Nucleus accumbens (tissue), 56 donors: ENCODE measurements at regions not wholly inside any gene's neighbourhood (a gene's known extent, or its start where the extent isn't known, plus 50 kb on each side); places are given as distances from the start of the nearest gene placed in this dataset.
"Not testable (repeated sequence)": the region's sequence is repeated elsewhere in the genome, so short reads cannot be mapped to it uniquely, and the experiment has no call there.

Source experiments
- DNase-seq, 56 donors: peaks; one replicate each; lab custom pipeline; 2025; lab: John Stamatoyannopoulos, UW

DNA sequence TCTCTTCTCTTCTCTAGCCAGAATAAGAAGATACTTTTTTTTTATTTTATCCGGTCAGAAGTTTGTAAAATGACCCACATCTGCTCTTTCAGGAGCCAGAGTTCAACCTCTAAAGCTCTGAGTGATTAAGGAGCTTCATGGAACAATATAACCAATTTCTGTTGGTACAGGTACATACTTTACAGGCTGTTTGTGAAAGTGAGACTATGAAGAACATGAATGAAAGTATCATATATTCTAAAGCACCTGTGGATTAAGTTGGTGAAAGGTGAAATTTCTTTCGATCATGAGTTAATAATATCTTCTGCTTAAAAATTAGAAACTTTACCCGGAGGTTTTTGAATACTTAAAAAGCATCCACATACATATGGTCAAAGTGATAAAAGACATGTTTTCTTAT is 65.2 kb downstream of the DMRT2 start:
- no peak for DNase-seq

- no peak for DNase-seq
Observed at GRCh38 chr9:1117439-1117838, 67.3 kb downstream of the DMRT2 start.

DNA sequence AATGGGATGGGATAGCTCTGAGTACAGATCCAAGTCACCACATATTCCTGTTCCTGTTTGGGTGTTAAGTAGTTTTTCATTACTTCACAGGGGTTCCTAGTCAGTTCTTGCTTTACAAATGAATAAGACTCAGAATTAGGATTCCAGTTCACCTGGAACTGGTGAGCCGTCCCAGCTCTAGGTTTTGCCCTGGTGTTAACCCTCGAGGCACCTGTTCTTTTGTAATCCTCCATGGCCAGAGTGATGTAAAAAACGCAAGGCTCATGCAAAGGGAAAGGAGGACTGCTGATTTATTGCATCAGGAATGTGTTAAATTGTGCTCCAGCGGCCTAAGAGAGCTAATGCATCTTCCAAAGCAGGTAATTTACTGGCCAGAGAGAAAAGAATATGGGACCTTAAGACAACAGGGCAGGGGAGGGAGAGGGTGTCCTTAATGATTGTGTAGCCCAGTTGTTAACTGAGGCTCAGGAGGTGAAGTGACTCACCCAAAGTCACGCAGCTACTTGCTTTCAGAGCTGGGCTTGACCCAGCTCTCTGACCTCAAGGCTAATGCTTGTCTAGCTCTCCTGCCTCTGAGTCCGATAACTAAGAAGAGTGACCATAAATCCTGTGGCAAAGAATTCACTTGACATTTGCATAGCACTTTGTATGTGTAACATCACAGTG is 70.5 kb downstream of the DMRT2 start:
- no peak for DNase-seq

DNA sequence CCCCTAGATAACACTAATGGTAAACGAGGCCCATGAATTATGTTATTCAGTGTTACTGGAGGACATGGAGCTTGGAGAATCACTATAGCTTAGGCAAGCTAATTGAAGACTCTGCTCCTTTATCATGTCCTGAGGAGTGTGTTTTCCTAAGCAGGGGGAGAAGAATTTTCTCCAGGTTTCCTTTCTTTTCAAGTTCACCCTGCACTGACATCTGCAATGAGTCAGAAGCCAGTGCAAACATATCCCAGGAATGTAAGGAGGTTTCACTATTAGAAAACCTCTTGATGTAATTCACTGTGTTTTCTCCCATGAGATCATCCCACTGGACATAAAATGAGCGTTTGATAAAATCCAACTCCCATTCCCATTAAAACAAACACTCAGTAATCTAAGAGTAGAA is 75.6 kb downstream of the DMRT2 start:
- no peak for DNase-seq

DNA sequence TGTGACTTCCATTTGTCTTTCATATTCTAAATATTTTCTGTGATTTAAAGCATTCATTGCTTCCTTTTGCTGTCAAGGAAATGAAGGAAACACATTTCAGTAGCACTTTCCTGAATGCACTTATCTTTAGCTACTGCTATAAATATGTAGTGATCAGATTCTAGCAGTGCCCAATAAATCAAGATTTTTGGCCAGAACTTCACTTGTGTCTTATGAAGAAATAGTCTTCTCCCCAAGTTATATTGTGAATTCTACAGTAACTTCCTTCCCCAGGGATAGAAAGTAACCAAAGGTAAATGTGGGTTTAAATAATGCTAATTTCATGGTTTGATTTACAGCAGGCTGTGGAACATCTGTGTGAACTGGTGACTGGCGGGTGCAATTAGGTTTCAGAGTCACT is 77.9 kb downstream of the DMRT2 start:
- DNase-seq = no peak

GRCh38 chr9:1129382-1129781 is 79.2 kb downstream of the DMRT2 start:
- no peak for DNase-seq

- no peak for DNase-seq
Observed at GRCh38 chr9:1140057-1140456, 89.9 kb downstream of the DMRT2 start.

DNA sequence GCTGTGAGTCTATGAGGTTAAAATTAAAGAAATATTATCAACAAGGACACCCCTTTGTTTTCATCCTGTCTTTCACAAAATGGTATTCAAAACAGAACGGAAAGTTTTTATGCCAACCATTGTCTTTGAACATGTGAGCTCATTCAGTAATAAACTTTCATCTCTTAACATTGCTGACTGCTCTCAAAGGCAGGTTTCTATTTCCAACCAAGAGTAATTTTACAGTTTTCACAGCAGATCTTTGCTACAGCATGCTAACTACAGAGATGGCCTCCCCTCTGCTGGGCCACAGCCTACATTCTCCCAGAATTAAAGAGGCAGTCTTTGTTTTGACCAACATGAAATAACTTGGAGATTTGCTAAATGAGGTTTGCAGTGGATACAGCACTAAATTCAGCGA is 101.5 kb downstream of the DMRT2 start:
- no peak for DNase-seq

GRCh38 chr9:1152171-1152570 is 102.0 kb downstream of the DMRT2 start:
- no peak for DNase-seq

DNA sequence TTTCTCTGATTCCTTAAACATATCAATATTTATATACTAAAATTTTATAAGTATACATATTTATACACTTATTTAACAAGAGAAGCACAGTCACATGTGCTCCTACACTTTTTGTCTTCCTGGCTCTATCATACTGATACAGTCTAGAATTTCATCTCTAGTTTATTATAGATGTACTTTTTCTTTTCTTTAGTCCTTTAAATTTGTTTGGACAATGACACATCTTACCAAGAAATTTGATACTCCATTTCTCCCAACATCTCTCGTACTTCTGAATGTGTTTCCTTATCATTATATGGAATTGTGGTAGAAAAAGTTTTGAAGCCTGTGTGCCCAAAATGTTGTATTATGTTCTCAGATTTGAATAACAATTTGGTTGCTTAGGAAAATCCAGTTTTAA is 104.6 kb downstream of the DMRT2 start:
- DNase-seq = no peak

GRCh38 chr9:1155602-1156001 is 105.4 kb downstream of the DMRT2 start:
- DNase-seq = no peak

DNA sequence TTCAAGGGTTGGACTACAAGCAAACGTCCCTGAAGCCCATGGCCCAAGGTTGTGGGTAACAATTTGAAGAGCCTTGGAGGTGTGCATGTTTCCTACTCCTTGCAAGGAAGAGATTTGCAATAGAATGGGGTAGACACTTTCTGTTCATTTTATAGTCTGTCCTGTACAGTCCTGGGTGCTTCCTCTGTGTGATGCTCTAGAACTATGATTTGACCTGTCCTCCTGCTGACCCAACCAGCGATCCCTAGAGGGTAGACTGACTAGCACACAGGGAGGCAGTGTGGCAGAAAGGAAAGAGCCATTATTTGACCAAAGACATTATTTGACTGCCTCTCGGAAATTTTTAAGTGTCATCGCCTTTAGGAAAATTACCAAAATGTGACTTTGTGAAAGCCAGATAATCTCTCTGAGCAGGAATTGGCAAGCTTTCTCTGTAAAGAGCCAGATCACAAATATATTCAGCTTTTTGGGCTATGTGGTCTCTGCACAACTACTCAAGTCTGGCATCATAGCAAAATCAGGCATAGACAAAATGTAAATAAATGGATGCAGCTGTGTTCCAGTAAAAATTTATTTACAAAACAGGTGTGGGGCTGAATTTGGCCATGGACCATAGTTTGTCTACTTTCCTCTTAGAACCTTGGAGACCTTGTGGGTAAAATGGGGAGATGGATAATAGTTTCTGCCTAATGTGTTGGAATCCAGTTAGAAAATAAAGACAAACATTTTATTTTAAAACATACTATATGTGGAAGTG is 106.8 kb downstream of the DMRT2 start:
- no peak for DNase-seq

DNA sequence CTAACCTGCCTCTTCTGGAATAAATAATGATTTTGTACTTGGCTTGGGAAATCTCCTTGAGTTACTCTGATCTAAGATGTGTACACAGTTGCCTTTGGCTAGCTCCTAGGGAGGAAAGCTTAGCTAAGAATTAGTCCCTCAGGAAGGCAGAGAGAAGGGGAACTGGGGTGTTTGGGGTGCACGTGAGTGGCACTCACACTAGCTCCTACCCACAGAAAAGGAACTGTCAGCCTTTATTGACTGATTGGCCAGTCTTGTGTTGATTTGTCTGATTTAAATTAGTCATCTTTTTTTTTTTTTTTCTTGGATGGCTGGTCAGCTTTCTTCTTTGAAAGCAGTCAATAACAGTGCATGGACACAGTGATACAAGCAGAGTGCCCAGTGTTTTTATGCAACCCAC is 107.7 kb downstream of the DMRT2 start:
- DNase-seq = no peak

- DNase-seq = no peak
Observed at GRCh38 chr9:1170918-1171317, 120.8 kb downstream of the DMRT2 start.

GRCh38 chr9:1171546-1171945 is 121.4 kb downstream of the DMRT2 start:
- no peak for DNase-seq

DNA sequence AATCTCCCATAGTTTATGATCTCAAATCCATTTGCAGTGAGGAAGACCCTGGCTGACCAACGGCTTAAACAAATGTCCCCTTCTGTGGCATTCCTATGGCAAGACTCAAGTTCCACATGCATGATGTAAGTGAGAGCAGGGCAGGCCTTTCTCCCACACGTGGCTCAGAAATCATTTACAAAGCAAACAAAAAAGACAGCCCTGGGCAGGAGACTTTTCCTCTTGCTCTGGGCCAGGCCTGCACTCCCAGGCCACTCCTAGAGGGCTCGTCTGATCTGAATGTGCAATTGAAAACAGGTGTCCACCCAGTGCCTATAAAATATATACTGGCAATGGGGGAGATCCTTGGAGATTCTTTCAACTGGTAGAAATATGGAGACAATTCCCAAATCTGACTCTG is 123.1 kb downstream of the DMRT2 start:
- DNase-seq = no peak

DNA sequence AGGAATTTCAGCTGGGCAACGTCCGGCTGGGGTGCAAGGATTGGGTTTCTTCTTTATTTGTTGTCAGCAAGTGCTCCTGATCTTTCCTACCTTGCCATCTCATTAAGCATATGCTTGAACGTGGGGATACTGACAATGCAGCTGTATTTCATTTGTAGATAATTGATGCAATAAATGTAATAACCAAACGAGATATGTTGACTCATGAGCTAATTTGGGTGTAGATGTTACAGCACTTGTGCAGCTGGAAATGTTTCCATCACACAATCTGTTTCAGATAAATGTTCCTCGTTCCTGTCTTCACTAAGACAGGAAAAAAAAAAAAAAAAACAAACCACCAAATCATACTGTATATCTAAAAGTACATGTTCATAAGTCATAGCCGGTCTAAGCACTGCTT is 123.8 kb downstream of the DMRT2 start:
- no peak for DNase-seq

DNA sequence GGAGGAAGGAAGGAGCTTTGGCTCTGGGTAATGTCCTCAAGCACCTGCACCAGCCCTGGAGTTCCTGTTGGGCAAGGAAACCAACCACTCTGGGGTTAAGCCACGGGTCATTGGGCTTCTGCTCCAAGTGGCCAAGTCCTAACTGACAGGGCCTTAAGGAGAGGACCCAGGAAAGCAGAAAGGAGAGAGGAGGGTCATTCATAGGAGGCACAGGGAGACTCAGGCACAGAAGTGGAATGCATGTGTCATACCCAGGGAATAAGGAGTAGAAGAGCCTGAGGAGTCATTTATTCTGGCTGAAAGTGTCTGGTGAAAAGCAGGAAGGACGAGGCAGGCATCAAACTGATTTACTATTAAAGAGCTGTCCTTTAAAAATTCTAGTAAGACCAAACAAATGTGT is 129.2 kb downstream of the DMRT2 start:
- no peak for DNase-seq

- no peak for DNase-seq
Observed at GRCh38 chr9:1184146-1184545, 134.0 kb downstream of the DMRT2 start.

DNA sequence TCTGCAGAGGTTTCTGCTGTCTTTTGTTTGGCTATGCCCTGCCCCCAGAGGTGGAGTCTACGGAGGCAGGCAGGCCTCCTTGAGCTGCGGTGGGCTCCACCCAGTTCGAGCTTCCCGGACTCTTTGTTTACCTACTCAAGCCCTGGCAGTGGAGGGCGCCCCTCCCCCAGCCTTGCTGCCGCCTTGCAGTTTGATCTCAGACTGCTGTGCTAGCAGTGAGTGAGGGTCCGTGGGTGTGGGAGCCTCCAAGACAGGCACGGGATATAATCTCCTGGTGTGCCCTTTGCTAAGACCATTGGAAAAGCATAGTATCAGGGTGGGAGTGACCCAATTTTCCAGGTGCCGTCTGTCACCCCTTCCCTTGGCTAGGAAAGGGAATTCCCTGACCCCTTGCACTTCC is 137.0 kb downstream of the DMRT2 start:
- DNase-seq = not testable (repeated sequence)

DNA sequence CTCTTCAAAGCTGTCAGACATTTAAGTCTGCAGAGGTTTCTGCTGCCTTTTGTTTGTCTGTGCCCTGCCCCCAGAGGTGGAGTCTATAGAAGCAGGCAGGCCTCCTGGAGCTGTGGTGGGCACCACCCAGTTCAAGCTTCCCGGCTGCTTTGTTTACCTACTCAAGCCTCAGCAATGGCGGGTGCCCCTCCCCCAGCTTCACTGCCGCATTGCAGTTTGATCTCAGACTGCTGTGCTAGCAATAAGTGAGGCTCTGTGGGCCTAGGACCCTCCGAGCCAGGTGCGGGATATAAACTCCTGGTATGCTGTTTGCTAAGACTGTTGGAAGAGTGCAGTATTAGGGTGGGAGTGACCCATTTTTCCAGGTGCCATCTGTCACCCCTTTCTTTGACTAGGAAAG is 145.5 kb downstream of the DMRT2 start:
- DNase-seq = not testable (repeated sequence)

GRCh38 chr9:1198085-1198484 is 147.9 kb downstream of the DMRT2 start:
- no peak for DNase-seq
